Vagina (tissue), 2 donors: ENCODE measurements at regions not wholly inside any gene's neighbourhood (a gene's known extent, or its start where the extent isn't known, plus 50 kb on each side); places are given as distances from the start of the nearest gene placed in this dataset.

Experiments
- CTCF ChIP-seq, 3 experiments: fragments of 450-650 bp in 2 of 3; fragments of 200-600 bp in 1 of 3; sonication (generic) in 1 of 3; IDR thresholded peaks; one replicate each; pipeline ENCODE4 v1.5.1; 2017 to 2019; ENCODE audit warnings: antibody characterized with exemption in 3 of 3, mild to moderate bottlenecking in 2 of 3, moderate library complexity in 2 of 3
- POLR2A ChIP-seq, 2 donors: fragments of 450-650 bp; IDR thresholded peaks; one replicate each; pipeline ENCODE4 v1.6.1; 2017; ENCODE audit warnings: antibody characterized with exemption in 2 of 2, mild to moderate bottlenecking in 2 of 2, moderate library complexity in 2 of 2
- POLR2AphosphoS5 ChIP-seq, 2 donors: sonication (generic); formaldehyde crosslinking; IDR thresholded peaks; one replicate each; pipeline ENCODE4 v1.9.0; 2017; ENCODE audit warnings: antibody characterized with exemption in 2 of 2, mild to moderate bottlenecking in 2 of 2, low read depth in 1 of 2; ENCODE audit not compliant: insufficient read depth in 1 of 2

DNA sequence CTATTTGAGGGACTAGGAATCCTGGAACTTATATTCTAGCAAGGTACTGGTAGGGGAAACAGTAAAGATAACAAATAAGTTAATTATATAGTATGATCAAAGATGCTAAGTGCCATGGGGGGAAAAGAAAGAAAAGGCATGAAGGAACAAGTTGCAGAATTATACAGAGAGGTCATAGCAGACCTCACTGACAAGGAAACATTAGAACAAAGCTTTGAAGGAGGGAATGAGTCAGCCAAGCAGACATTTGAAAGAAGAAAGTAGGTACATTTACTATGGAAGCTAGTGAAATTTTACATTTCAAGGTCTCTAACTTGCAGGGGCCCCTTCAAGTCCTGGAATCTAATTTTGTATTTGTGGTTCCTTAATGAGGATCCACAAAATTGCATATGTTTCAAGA lies 57.2 kb upstream of the TIPARP start:
- TF ChIP-seq POLR2AphosphoS5 (IDR thresholded peaks at IDR 0.05; ENCODE audit: insufficient read depth in 1 of 2, low read depth in 1 of 2) (no peak), CTCF (IDR thresholded peaks at IDR 0.05) (no peak), POLR2A (IDR thresholded peaks at IDR 0.05) (no peak)
